ENCODE measurements at regions not wholly inside any gene's neighbourhood (a gene's known extent, or its start where the extent isn't known, plus 50 kb on each side); places are given as distances from the start of the nearest gene placed in this dataset.

GRCh38 chr7:41252957-41253356, 449.9 kb downstream of the INHBA start:
- 34% methylated on average over 6 of the region's 6 CpGs for WGBS (ENCODE audit: insufficient coverage, insufficient replicate concordance, low lambda C conversion rate, missing lambda C conversion rate)

GRCh38 chr7:41252551-41252950, 450.3 kb downstream of the INHBA start:
- no peak overlapping the region for H3K9ac ChIP-seq (ENCODE audit: control insufficient read depth, insufficient read depth, low read length)
- ChIA-PET SMC1A (ENCODE audit: uncharacterized antibody, unreplicated experiment) (interaction anchor here (0.8 kb wide), 1 partner anchor 76 kb away, joined by 3 read pairs; no protein-coding TSS in a partner anchor), RAD21 (ENCODE audit: unreplicated experiment) (interaction anchor here (1.1 kb wide), 1 partner anchor 8 kb away, joined by 3 read pairs; no protein-coding TSS in a partner anchor), CTCF (no interaction called here), POLR2A (no interaction called here)
- no peak for ATAC-seq
- no peak overlapping the region for H3K27ac ChIP-seq (ENCODE audit: control insufficient read depth, insufficient read depth)
- H3K36me3 ChIP-seq (ENCODE audit: control insufficient read depth in 2 of 2, insufficient read depth in 2 of 2, low read length in 1 of 2) = no peaks in the 10 kb centered on the region
- DNase-seq (ENCODE audit: low read depth, low spot score) = no peak
- H3K27me3 ChIP-seq (replicated peaks in 1 of 2; ENCODE audit: control insufficient read depth in 2 of 2, insufficient read depth in 2 of 2, low read length in 1 of 2) = no peaks in the 10 kb centered on the region
- no peak for FAIRE-seq
- intact Hi-C loops (cut with micrococcal nuclease; ENCODE audit: unreplicated experiment) (no loop called here), in situ Hi-C loops (cut with MboI) (no loop called here)
- H3K9me3 ChIP-seq (replicated peaks; ENCODE audit: control insufficient read depth, insufficient read depth, low read length) = no peaks in the 10 kb centered on the region
- no peak overlapping the region for H3K4me2 ChIP-seq (ENCODE audit: control insufficient read depth, insufficient read depth)
- no peaks in the 10 kb centered on the region for H4K20me1 ChIP-seq (ENCODE audit: control insufficient read depth, insufficient read depth)
- BruUV-seq (replicated peaks) = no TSS peak
- H3K4me1 ChIP-seq (ENCODE audit: control insufficient read depth, insufficient read depth, low read length) = no peaks in the 10 kb centered on the region
- H3K79me2 ChIP-seq (ENCODE audit: control insufficient read depth, insufficient read depth, low read length) = no peaks in the 10 kb centered on the region
- no peak overlapping the region for H3K4me3 ChIP-seq
- TF ChIP-seq ZNF24 (IDR thresholded peaks at IDR 0.05) = no peak
- TF ChIP-seq BCL3 (IDR thresholded peaks at IDR 0.05; ENCODE audit: borderline replicate concordance, insufficient read depth, low read depth, low read length, poor library complexity, severe bottlenecking) = no peak
- no peak for TF ChIP-seq ATF3 (IDR thresholded peaks at IDR 0.05; ENCODE audit: borderline replicate concordance, extremely low read depth, low read depth, low read length)
- TF ChIP-seq ZNF207 (IDR thresholded peaks at IDR 0.05; ENCODE audit: borderline replicate concordance) = no peak
- no peak overlapping the region for H2AFZ ChIP-seq (ENCODE audit: control insufficient read depth, low read depth, low read length)
- WGBS (ENCODE audit: insufficient coverage, insufficient replicate concordance, low lambda C conversion rate, missing lambda C conversion rate) = 0% methylated on average over 1 of the region's 1 CpG

More at GRCh38 chr7:41252957-41253356, 449.9 kb downstream of the INHBA start:
- H3K9me3 ChIP-seq (replicated peaks; ENCODE audit: control insufficient read depth, insufficient read depth, low read length) = no peaks in the 10 kb centered on the region
- no TSS peak for BruUV-seq (replicated peaks)
- POLR2A ChIA-PET = no interaction called here
- CTCF ChIA-PET = no interaction called here
- H3K36me3 ChIP-seq (ENCODE audit: control insufficient read depth in 2 of 2, insufficient read depth in 2 of 2, low read length in 1 of 2) = no peaks in the 10 kb centered on the region
- no peak for DNase-seq (ENCODE audit: low read depth, low spot score)
- in situ Hi-C loops (cut with MboI) (no loop called here), intact Hi-C loops (cut with micrococcal nuclease; ENCODE audit: unreplicated experiment) (no loop called here)
- no peak for ATAC-seq
- no peak overlapping the region for H3K4me3 ChIP-seq
- H3K4me2 ChIP-seq (ENCODE audit: control insufficient read depth, insufficient read depth) = no peak overlapping the region
- H4K20me1 ChIP-seq (ENCODE audit: control insufficient read depth, insufficient read depth) = no peaks in the 10 kb centered on the region
- TF ChIP-seq E2F4 (IDR thresholded peaks at IDR 0.05; ENCODE audit: low read depth, low read length) = no peak
- TF ChIP-seq ZSCAN29 (IDR thresholded peaks at IDR 0.05) = no peak
- no peak for TF ChIP-seq POU2F2 (IDR thresholded peaks at IDR 0.05; ENCODE audit: borderline replicate concordance, low read depth, low read length)
- TF ChIP-seq TCF12 (IDR thresholded peaks at IDR 0.05; ENCODE audit: low read depth, low read length) = no peak
- no peak for TF ChIP-seq EGR1 (IDR thresholded peaks at IDR 0.05; ENCODE audit: borderline replicate concordance in 1 of 2, low read depth in 2 of 2, low read length in 2 of 2)
- no peak for TF ChIP-seq IRF4 (IDR thresholded peaks at IDR 0.05; ENCODE audit: low read depth, low read length)
- no peak for TF ChIP-seq FOS (IDR thresholded peaks at IDR 0.05; ENCODE audit: borderline replicate concordance, extremely low read depth, insufficient read length)
- no peak for TF ChIP-seq FOXK2 (IDR thresholded peaks at IDR 0.05)
- TF ChIP-seq HDAC6 (IDR thresholded peaks at IDR 0.05; ENCODE audit: unreplicated experiment) = no peak
- SMC1A ChIA-PET (ENCODE audit: uncharacterized antibody, unreplicated experiment) = no interaction called here
- no peak overlapping the region for H2AFZ ChIP-seq (ENCODE audit: control insufficient read depth, low read depth, low read length)
- H3K9ac ChIP-seq (ENCODE audit: control insufficient read depth, insufficient read depth, low read length) = no peak overlapping the region
- RAD21 ChIA-PET (ENCODE audit: unreplicated experiment) = no interaction called here
- no peak for FAIRE-seq
- H3K27ac ChIP-seq (ENCODE audit: control insufficient read depth, insufficient read depth) = no peak overlapping the region
- no peaks in the 10 kb centered on the region for H3K79me2 ChIP-seq (ENCODE audit: control insufficient read depth, insufficient read depth, low read length)
- no peaks in the 10 kb centered on the region for H3K4me1 ChIP-seq (ENCODE audit: control insufficient read depth, insufficient read depth, low read length)
- H3K27me3 ChIP-seq (replicated peaks in 1 of 2; ENCODE audit: control insufficient read depth in 2 of 2, insufficient read depth in 2 of 2, low read length in 1 of 2) = no peaks in the 10 kb centered on the region

All from GM12878 (cell line).